SK-N-SH (cell line): ENCODE measurements at regions not wholly inside any gene's neighbourhood (a gene's known extent, or its start where the extent isn't known, plus 50 kb on each side); places are given as distances from the start of the nearest gene placed in this dataset.

ENCODE experiments used
- CTCF ChIA-PET: fragments of 300-600, 350-600 bp; formaldehyde crosslinking; extraction: SDS; loops from one replicate; lab custom pipeline; 2021; lab: Yijun Ruan, JAX
- POLR2A ChIA-PET: fragments of 350-600 bp; sonication (Branson Sonifier 250); formaldehyde crosslinking; extraction: SDS; loops from one replicate; lab custom pipeline; 2020; ENCODE audit warnings: antibody characterized with exemption, inconsistent platforms; lab: Yijun Ruan, JAX
- DNase-seq: peaks from one replicate; pipeline ENCODE4 v3.0.0; 2012
- H2AFZ ChIP-seq: fragments of 200-600 bp; sonication (generic); 2 replicates; pipeline ENCODE4 v1.8.1; 2016; ENCODE audit warnings: antibody characterized with exemption, mild to moderate bottlenecking, low read depth
- H3F3A ChIP-seq: fragments of 200-600 bp; sonication (generic); replicated peaks from 2 replicates; pipeline ENCODE3; 2016; ENCODE audit warnings: antibody characterized with exemption, mild to moderate bottlenecking; ENCODE audit not compliant: insufficient read depth
- H3K27ac ChIP-seq, 2 experiments: fragments of 200-500 bp in 1 of 2; fragments of 200-600 bp in 1 of 2; sonication (Bioruptor generic) in 1 of 2; sonication (generic), shearing (Covaris generic) in 1 of 2; 2 replicates each; pipeline versions ENCODE4 v1.5.1 to v1.6.1; 2014 to 2016; ENCODE audit warnings: low read depth in 2 of 2, inconsistent platforms in 1 of 2, low read length in 1 of 2, mild to moderate bottlenecking in 1 of 2, mixed read lengths in 1 of 2
- H3K27me3 ChIP-seq: fragments of 200-600 bp; sonication (generic), shearing (Covaris generic); 2 replicates; pipeline ENCODE4 v1.6.1; 2016; ENCODE audit warnings: mixed run types; ENCODE audit not compliant: insufficient read depth
- H3K36me3 ChIP-seq, 2 experiments: fragments of 200-500 bp in 1 of 2; fragments of 200-600 bp in 1 of 2; sonication (Bioruptor generic) in 1 of 2; sonication (generic) in 1 of 2; replicated peaks in 1 of 2; 2 replicates each; pipeline versions ENCODE3 to v1.5.1; 2014 to 2016; ENCODE audit warnings: low read length in 1 of 2, mild to moderate bottlenecking in 1 of 2; ENCODE audit not compliant: insufficient read depth in 2 of 2, control insufficient read depth in 1 of 2
- H3K4me1 ChIP-seq, 2 experiments: fragments of 200-500 bp in 1 of 2; fragments of 200-600 bp in 1 of 2; sonication (Bioruptor generic) in 1 of 2; sonication (generic), shearing (Covaris generic) in 1 of 2; 2 replicates each; pipeline versions ENCODE4 v1.5.1 to v1.6.1; 2014 to 2016; ENCODE audit warnings: low read depth in 1 of 2, low read length in 1 of 2, mixed run types in 1 of 2; ENCODE audit not compliant: insufficient read depth in 2 of 2, control insufficient read depth in 1 of 2
- H3K4me2 ChIP-seq: fragments of 200-600 bp; sonication (generic), shearing (Covaris generic); 2 replicates; pipeline ENCODE4 v1.6.1; 2017; ENCODE audit warnings: mixed run types
- H3K4me3 ChIP-seq, 2 experiments: fragments of 200-500 bp in 1 of 2; fragments of 200-600 bp in 1 of 2; sonication (Bioruptor generic) in 1 of 2; sonication (generic), shearing (Covaris generic) in 1 of 2; 2 replicates each; pipeline versions ENCODE4 v1.5.1 to v1.8.1; 2014 to 2016; ENCODE audit warnings: low read depth in 2 of 2, inconsistent platforms in 1 of 2, low read length in 1 of 2, mild to moderate bottlenecking in 1 of 2, mixed read lengths in 1 of 2, moderate library complexity in 1 of 2
- H3K79me2 ChIP-seq: fragments of 200-600 bp; sonication (generic); 2 replicates; pipeline ENCODE4 v1.8.1; 2017; ENCODE audit warnings: mild to moderate bottlenecking; ENCODE audit not compliant: insufficient read depth
- H3K9ac ChIP-seq: fragments of 200-600 bp; sonication (generic); 2 replicates; pipeline ENCODE4 v1.6.1; 2017; ENCODE audit warnings: mixed run types
- H3K9me2 ChIP-seq: fragments of 200-600 bp; sonication (generic); 2 replicates; pipeline ENCODE4 v1.6.1; 2017; ENCODE audit warnings: mixed run types
- H3K9me3 ChIP-seq: fragments of 200-600 bp; sonication (generic); 2 replicates; pipeline ENCODE4 v1.6.1; 2017; ENCODE audit warnings: mixed run types, mild to moderate bottlenecking, moderate library complexity
- H4K20me1 ChIP-seq: fragments of 200-600 bp; sonication (generic); 2 replicates; pipeline ENCODE4 v1.6.1; 2017; ENCODE audit warnings: mild to moderate bottlenecking, mixed run types; ENCODE audit not compliant: insufficient read depth
- CHD2 ChIP-seq: fragments of 150-350 bp; IDR thresholded peaks from 2 replicates; pipeline ENCODE4 v1.6.1; 2018; ENCODE audit warnings: low read length; ENCODE audit not compliant: partially characterized antibody
- EZH2phosphoT487 ChIP-seq: fragments of 200-600 bp; sonication (generic); IDR thresholded peaks from 2 replicates; pipeline ENCODE4 v1.6.1; 2017; ENCODE audit warnings: low read depth, mixed run types, mild to moderate bottlenecking, antibody characterized with exemption, moderate library complexity, borderline replicate concordance
- FOSL2 ChIP-seq: IDR thresholded peaks from 2 replicates; pipeline ENCODE4 v1.4.0; 2012; ENCODE audit warnings: low read depth, mild to moderate bottlenecking, moderate library complexity, borderline replicate concordance
- FOXM1 ChIP-seq: IDR thresholded peaks from 2 replicates; pipeline ENCODE4 v1.4.0; 2012; ENCODE audit warnings: low read depth, mild to moderate bottlenecking
- GABPA ChIP-seq: IDR thresholded peaks from 2 replicates; pipeline ENCODE4 v1.4.0; 2012; ENCODE audit warnings: low read depth, mild to moderate bottlenecking
- GATA2 ChIP-seq: sonication (generic); formaldehyde crosslinking; IDR thresholded peaks from 2 replicates; pipeline ENCODE4 v1.5.0; 2020; ENCODE audit warnings: mild to moderate bottlenecking, missing genetic modification reagents
- IRF3 ChIP-seq: fragments of 150-350 bp; IDR thresholded peaks from 2 replicates; pipeline ENCODE4 v1.6.1; 2016; ENCODE audit warnings: mild to moderate bottlenecking, low read depth, low read length
- NFIC ChIP-seq: IDR thresholded peaks from 2 replicates; pipeline ENCODE4 v1.4.0; 2012; ENCODE audit warnings: borderline replicate concordance
- NRF1 ChIP-seq: IDR thresholded peaks from 2 replicates; pipeline ENCODE4 v1.6.1; 2012; ENCODE audit warnings: low read depth, mild to moderate bottlenecking, low read length
- POLR2AphosphoS5 ChIP-seq: IDR thresholded peaks from 2 replicates; pipeline ENCODE4 v1.6.1; 2012; ENCODE audit warnings: low read depth, low read length
- RAD21 ChIP-seq: IDR thresholded peaks from 2 replicates; pipeline ENCODE4 v1.6.1; 2012; ENCODE audit warnings: mild to moderate bottlenecking, low read length
- RXRA ChIP-seq: IDR thresholded peaks from 2 replicates; pipeline ENCODE4 v1.4.0; 2012; ENCODE audit warnings: low read depth, mild to moderate bottlenecking, borderline replicate concordance
- TCF12 ChIP-seq: IDR thresholded peaks from 2 replicates; pipeline ENCODE4 v1.4.0; 2012
- TEAD4 ChIP-seq: IDR thresholded peaks from 2 replicates; pipeline ENCODE4 v1.4.0; 2012; ENCODE audit warnings: mild to moderate bottlenecking, borderline replicate concordance; ENCODE audit not compliant: insufficient read depth
- ZBTB33 ChIP-seq: IDR thresholded peaks from 2 replicates; pipeline ENCODE4 v1.4.0; 2012; ENCODE audit warnings: low read depth, borderline replicate concordance
- WGBS: methylation state at CpG from one replicate; pipeline ENCODE4 v1.1.6; 2017; ENCODE audit warnings: low lambda C conversion rate; 5-methylcytosine and 5-hydroxymethylcytosine counted together
- TF ChIP-seq, protein P1 (sequence below): IDR thresholded peaks from 2 replicates; pipeline ENCODE4 v1.4.0; 2012; ENCODE audit warnings: low read depth
- TF ChIP-seq, protein P2 (sequence below): IDR thresholded peaks from 2 replicates; pipeline ENCODE4; 2012
- TF ChIP-seq, protein P3 (sequence below): IDR thresholded peaks from 2 replicates; pipeline ENCODE4 v1.6.1; 2012; ENCODE audit warnings: mild to moderate bottlenecking, low read depth, low read length, moderate library complexity

DNA sequence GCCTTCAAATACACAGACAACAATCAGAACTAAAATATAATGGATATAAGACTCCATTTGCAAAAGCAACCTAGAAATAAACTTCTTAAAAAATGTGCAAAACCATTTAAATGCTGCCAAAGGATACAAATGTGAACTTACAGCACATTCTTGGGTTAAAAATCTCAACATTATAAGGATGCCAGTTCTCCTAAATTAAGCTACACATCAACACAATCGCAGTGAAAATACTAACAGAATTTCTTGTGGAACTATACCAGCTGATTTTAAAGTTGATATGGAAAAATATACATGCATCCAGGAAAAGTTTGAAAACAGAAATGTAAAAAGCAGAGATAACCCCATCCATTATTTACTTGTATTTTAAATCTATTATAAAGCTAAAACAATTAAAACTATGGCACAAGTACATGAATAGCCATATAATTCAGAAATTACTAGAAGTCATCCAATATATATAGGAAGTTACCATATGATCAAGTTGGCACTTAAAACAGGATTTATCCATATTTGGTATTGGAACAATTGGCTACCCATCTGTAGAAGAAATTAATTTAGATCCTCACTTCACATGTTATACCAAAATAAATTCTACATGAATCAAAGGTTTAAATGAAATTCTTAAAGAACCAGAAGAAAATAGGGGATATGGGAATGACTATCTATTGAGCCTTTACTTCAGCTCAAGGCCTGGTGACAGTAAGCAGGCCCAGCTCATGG, 151.7 kb upstream of the GLI2 start:
- no peak overlapping the region for H2AFZ ChIP-seq
- CTCF ChIA-PET = interaction anchor here (1.7 kb wide), 1 partner anchor 12 kb away, joined by 4 read pairs; no protein-coding TSS in a partner anchor
- no peaks in the 10 kb centered on the region for H3K9me3 ChIP-seq
- H3K9ac ChIP-seq = no peak overlapping the region
- no peaks in the 10 kb centered on the region for H3F3A ChIP-seq
- WGBS = 53% methylated on average over 1 of the region's 1 CpG
- no peak overlapping the region for H3K4me3 ChIP-seq
- no peak for DNase-seq
- no peaks in the 10 kb centered on the region for H3K9me2 ChIP-seq
- no peaks in the 10 kb centered on the region for H3K4me1 ChIP-seq
- no peak for TF ChIP-seq FOXM1
- no peak for TF ChIP-seq POLR2AphosphoS5
- TF ChIP-seq RXRA = no peak
- TF ChIP-seq TEAD4 = no peak
- TF ChIP-seq, protein P1, sequence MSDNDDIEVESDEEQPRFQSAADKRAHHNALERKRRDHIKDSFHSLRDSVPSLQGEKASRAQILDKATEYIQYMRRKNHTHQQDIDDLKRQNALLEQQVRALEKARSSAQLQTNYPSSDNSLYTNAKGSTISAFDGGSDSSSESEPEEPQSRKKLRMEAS = no peak
- TF ChIP-seq GATA2 (CRISPR knock-in tag) = no peak
- no peaks in the 10 kb centered on the region for H4K20me1 ChIP-seq
- no peak overlapping the region for H3K4me2 ChIP-seq
- H3K27me3 ChIP-seq = no peaks in the 10 kb centered on the region; the same call in 1 of the 2 replicates
- POLR2A ChIA-PET = no interaction called here
- no peak overlapping the region for H3K27ac ChIP-seq
- H3K79me2 ChIP-seq = no peaks in the 10 kb centered on the region
- no peaks in the 10 kb centered on the region for H3K36me3 ChIP-seq

DNA sequence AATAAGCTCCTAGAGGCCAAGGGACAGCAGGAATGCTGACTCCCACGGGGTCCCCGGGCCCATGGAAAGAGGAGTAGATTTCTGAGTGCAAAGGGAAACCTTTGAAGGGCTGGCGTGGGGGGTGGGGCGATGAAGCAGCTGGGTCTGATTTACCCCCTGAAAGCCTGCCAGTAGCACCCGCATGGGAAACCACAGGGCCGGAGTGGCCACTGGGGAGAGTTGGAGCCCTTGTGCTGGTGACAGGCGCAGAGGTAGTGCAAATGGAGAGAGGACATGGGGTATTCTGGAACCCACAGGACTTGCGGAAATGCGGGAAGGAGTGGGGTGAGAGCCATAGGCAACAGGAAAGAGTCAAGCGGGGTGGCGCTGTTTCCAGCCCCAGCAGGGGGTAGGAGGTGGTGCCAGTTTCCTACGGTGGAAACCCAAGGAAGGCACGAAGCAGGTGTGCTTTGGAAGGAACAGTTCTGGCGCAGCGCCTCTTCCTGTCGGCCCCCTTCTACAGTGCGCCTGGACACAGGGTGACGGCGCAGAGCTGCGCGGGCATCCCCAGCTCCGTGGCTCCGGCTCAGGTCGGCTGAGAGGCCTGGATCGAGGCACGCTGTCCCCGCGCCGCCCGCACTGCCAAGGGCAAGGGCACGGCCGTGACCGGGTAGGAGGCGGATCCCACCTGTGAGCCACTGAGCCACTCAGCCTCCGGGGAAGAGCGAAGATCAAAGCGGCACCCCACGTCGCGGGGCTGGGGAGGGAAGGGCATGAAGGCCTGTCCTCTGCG, 149.0 kb upstream of the GLI2 start:
- no peak overlapping the region for H3K9ac ChIP-seq
- H3K4me1 ChIP-seq = peaks cover 0 to 8% of the 10 kb centered on the region in 2 experiments; a peak in 1 of 4 replicates
- no peaks in the 10 kb centered on the region for H3K9me2 ChIP-seq
- 78% methylated on average over 22 of the region's 41 CpGs for WGBS
- CTCF ChIA-PET = no interaction called here
- no peak overlapping the region for H2AFZ ChIP-seq
- H3K27me3 ChIP-seq = no peaks in the 10 kb centered on the region
- H3K79me2 ChIP-seq = no peaks in the 10 kb centered on the region
- peaks cover 7% of the 10 kb centered on the region for H3F3A ChIP-seq
- no peak overlapping the region for H3K4me2 ChIP-seq
- DNase-seq = no peak
- no peak overlapping the region for H3K4me3 ChIP-seq
- H3K9me3 ChIP-seq = no peaks in the 10 kb centered on the region
- POLR2A ChIA-PET = no interaction called here
- no peaks in the 10 kb centered on the region for H3K36me3 ChIP-seq
- H4K20me1 ChIP-seq = no peaks in the 10 kb centered on the region
- H3K27ac ChIP-seq = no peak overlapping the region
- TF ChIP-seq ZBTB33 (no peak), IRF3 (no peak), EZH2phosphoT487 (no peak), RAD21 (no peak), GABPA (no peak), FOSL2 (no peak), TCF12 (no peak), NFIC (no peak), NRF1 (no peak), CHD2 (no peak)
- TF ChIP-seq, protein P2, sequence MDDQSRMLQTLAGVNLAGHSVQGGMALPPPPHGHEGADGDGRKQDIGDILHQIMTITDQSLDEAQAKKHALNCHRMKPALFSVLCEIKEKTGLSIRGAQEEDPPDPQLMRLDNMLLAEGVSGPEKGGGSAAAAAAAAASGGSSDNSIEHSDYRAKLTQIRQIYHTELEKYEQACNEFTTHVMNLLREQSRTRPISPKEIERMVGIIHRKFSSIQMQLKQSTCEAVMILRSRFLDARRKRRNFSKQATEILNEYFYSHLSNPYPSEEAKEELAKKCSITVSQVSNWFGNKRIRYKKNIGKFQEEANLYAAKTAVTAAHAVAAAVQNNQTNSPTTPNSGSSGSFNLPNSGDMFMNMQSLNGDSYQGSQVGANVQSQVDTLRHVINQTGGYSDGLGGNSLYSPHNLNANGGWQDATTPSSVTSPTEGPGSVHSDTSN = no peak
- TF ChIP-seq, protein P3, sequence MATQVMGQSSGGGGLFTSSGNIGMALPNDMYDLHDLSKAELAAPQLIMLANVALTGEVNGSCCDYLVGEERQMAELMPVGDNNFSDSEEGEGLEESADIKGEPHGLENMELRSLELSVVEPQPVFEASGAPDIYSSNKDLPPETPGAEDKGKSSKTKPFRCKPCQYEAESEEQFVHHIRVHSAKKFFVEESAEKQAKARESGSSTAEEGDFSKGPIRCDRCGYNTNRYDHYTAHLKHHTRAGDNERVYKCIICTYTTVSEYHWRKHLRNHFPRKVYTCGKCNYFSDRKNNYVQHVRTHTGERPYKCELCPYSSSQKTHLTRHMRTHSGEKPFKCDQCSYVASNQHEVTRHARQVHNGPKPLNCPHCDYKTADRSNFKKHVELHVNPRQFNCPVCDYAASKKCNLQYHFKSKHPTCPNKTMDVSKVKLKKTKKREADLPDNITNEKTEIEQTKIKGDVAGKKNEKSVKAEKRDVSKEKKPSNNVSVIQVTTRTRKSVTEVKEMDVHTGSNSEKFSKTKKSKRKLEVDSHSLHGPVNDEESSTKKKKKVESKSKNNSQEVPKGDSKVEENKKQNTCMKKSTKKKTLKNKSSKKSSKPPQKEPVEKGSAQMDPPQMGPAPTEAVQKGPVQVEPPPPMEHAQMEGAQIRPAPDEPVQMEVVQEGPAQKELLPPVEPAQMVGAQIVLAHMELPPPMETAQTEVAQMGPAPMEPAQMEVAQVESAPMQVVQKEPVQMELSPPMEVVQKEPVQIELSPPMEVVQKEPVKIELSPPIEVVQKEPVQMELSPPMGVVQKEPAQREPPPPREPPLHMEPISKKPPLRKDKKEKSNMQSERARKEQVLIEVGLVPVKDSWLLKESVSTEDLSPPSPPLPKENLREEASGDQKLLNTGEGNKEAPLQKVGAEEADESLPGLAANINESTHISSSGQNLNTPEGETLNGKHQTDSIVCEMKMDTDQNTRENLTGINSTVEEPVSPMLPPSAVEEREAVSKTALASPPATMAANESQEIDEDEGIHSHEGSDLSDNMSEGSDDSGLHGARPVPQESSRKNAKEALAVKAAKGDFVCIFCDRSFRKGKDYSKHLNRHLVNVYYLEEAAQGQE = no peak
